Glutamatergic neuron (in vitro differentiated cells): ENCODE measurements at regions not wholly inside any gene's neighbourhood (a gene's known extent, or its start where the extent isn't known, plus 50 kb on each side); places are given as distances from the start of the nearest gene placed in this dataset.
"Not testable (repeated sequence)": the region's sequence is repeated elsewhere in the genome, so short reads cannot be mapped to it uniquely, and the experiment has no call there.

ENCODE experiments used
- DNase-seq: peaks from one replicate; pipeline ENCODE4 v3.0.0; 2022
- H3K27ac Mint-ChIP-seq: one replicate; pipeline ENCODE4 v1.8.0; 2020; ENCODE audit warnings: mild to moderate bottlenecking, mixed read lengths, inconsistent platforms; ENCODE audit not compliant: unreplicated experiment
- H3K27me3 Mint-ChIP-seq: one replicate; pipeline ENCODE4 v1.8.0; 2020; ENCODE audit warnings: mild to moderate bottlenecking, moderate library complexity, mixed read lengths, inconsistent platforms; ENCODE audit not compliant: unreplicated experiment
- H3K36me3 Mint-ChIP-seq: one replicate; pipeline ENCODE4 v1.8.0; 2020; ENCODE audit warnings: mild to moderate bottlenecking, mixed read lengths, inconsistent platforms; ENCODE audit not compliant: unreplicated experiment
- H3K4me1 Mint-ChIP-seq: one replicate; pipeline ENCODE4 v1.8.0; 2020; ENCODE audit warnings: mild to moderate bottlenecking, low read depth, mixed read lengths, inconsistent platforms; ENCODE audit not compliant: unreplicated experiment
- H3K4me3 Mint-ChIP-seq: one replicate; pipeline ENCODE4 v1.8.0; 2020; ENCODE audit warnings: mild to moderate bottlenecking, mixed read lengths, inconsistent platforms; ENCODE audit not compliant: unreplicated experiment
- H3K9me3 Mint-ChIP-seq: one replicate; pipeline ENCODE4 v1.8.0; 2020; ENCODE audit warnings: mild to moderate bottlenecking, moderate library complexity, mixed read lengths, inconsistent platforms; ENCODE audit not compliant: unreplicated experiment
- TF ChIP-seq, protein P1 (sequence below): fragments of 200-600 bp; sonication (generic); IDR thresholded peaks from one replicate; pipeline ENCODE4 v1.5.0; 2021; ENCODE audit not compliant: partially characterized antibody, unreplicated experiment

DNA sequence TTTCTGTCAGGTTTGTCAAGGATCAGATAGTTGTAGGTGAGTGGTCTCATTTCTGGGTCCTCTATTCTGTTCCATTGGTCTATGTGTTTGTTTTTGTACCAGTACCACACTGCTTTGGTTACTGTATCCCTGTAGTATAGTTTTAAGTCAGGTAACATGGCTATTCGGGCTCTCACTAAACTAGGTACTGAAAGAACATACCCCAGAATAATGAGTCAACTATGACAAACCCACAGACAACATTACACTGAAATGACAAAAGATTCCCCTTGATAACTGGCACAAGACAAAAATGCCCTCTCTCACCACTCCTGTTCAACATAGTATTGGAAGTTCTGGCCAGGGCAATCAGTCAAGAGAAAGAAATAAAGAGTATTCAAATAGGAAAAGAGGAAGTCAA lies 535.3 kb upstream of the CYLC2 start:
- no peak overlapping the region for H3K27ac Mint-ChIP-seq
- DNase-seq, result no peak
- no peaks in the 10 kb centered on the region for H3K36me3 Mint-ChIP-seq
- H3K4me1 Mint-ChIP-seq, result no peaks in the 10 kb centered on the region
- no peaks in the 10 kb centered on the region for H3K27me3 Mint-ChIP-seq
- H3K9me3 Mint-ChIP-seq, result no peaks in the 10 kb centered on the region
- no peak overlapping the region for H3K4me3 Mint-ChIP-seq
- TF ChIP-seq, protein P1, sequence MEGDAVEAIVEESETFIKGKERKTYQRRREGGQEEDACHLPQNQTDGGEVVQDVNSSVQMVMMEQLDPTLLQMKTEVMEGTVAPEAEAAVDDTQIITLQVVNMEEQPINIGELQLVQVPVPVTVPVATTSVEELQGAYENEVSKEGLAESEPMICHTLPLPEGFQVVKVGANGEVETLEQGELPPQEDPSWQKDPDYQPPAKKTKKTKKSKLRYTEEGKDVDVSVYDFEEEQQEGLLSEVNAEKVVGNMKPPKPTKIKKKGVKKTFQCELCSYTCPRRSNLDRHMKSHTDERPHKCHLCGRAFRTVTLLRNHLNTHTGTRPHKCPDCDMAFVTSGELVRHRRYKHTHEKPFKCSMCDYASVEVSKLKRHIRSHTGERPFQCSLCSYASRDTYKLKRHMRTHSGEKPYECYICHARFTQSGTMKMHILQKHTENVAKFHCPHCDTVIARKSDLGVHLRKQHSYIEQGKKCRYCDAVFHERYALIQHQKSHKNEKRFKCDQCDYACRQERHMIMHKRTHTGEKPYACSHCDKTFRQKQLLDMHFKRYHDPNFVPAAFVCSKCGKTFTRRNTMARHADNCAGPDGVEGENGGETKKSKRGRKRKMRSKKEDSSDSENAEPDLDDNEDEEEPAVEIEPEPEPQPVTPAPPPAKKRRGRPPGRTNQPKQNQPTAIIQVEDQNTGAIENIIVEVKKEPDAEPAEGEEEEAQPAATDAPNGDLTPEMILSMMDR, result no peak

- DNase-seq, result no peak
- no peaks in the 10 kb centered on the region for H3K9me3 Mint-ChIP-seq
- no peaks in the 10 kb centered on the region for H3K4me1 Mint-ChIP-seq
- TF ChIP-seq, protein P1, result no peak
- H3K27ac Mint-ChIP-seq, result no peak overlapping the region
- no peaks in the 10 kb centered on the region for H3K36me3 Mint-ChIP-seq
- no peaks in the 10 kb centered on the region for H3K27me3 Mint-ChIP-seq
- no peak overlapping the region for H3K4me3 Mint-ChIP-seq
These were observed 538.6 kb upstream of the CYLC2 start for GRCh38 chr9:102456562-102456961.

- Mint-ChIP-seq H3K4me1 (no peaks in the 10 kb centered on the region), H3K27ac (no peak overlapping the region), H3K4me3 (no peak overlapping the region), H3K36me3 (no peaks in the 10 kb centered on the region), H3K9me3 (peaks cover 1% of the 10 kb centered on the region), H3K27me3 (no peaks in the 10 kb centered on the region)
- DNase-seq, result no peak
- TF ChIP-seq, protein P1, result no peak
These were observed 549.2 kb upstream of the CYLC2 start for GRCh38 chr9:102445906-102446305.

GRCh38 chr9:102445181-102445747 lies 549.9 kb upstream of the CYLC2 start:
- Mint-ChIP-seq H3K4me1 (no peaks in the 10 kb centered on the region), H3K36me3 (no peaks in the 10 kb centered on the region), H3K27ac (no peak overlapping the region), H3K27me3 (no peaks in the 10 kb centered on the region), H3K4me3 (no peak overlapping the region), H3K9me3 (peaks cover 1% of the 10 kb centered on the region)
- no peak for DNase-seq
- TF ChIP-seq, protein P1, result no peak

GRCh38 chr9:102439583-102439982 lies 555.5 kb upstream of the CYLC2 start:
- Mint-ChIP-seq H3K27me3 (peaks cover 2% of the 10 kb centered on the region), H3K36me3 (no peaks in the 10 kb centered on the region), H3K4me1 (no peaks in the 10 kb centered on the region), H3K27ac (no peak overlapping the region), H3K4me3 (no peak overlapping the region), H3K9me3 (no peaks in the 10 kb centered on the region)
- no peak for DNase-seq
- TF ChIP-seq, protein P1, result no peak

DNA sequence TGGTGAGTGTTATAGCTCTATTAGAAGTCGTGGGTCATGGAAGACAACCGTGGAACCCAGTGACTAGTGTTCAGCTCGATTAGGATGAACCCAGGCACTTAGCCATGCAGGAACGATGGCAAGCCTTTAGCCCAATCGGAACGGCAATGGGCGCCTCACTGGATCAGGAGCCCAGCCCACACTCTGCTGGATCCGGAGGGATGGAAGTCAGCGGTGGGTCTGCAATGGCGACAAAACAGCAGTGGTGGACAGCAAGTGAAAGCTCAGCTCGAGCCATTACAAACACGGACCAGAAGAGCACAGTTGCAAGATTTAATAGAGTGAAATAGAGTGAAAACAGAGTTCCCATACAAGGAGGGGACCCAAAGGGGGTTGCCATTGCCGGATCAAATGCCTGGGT lies 558.5 kb upstream of the CYLC2 start:
- H3K4me3 Mint-ChIP-seq, H3K36me3 Mint-ChIP-seq, H3K4me1 Mint-ChIP-seq, DNase-seq, H3K9me3 Mint-ChIP-seq, H3K27me3 Mint-ChIP-seq, H3K27ac Mint-ChIP-seq: not testable (repeated sequence)
